GM21717 (cell line): ENCODE measurements at regions not wholly inside any gene's neighbourhood (a gene's known extent, or its start where the extent isn't known, plus 50 kb on each side); places are given as distances from the start of the nearest gene placed in this dataset.
"Not testable (repeated sequence)": the region's sequence is repeated elsewhere in the genome, so short reads cannot be mapped to it uniquely, and the experiment has no call there.

Experiments
- ATAC-seq: cut with Tn5 transposase; IDR thresholded peaks from one replicate; pipeline ENCODE4 v1.9.1; 2021; ENCODE audit warnings: mild to moderate bottlenecking, moderate library complexity; ENCODE audit not compliant: unreplicated experiment

DNA sequence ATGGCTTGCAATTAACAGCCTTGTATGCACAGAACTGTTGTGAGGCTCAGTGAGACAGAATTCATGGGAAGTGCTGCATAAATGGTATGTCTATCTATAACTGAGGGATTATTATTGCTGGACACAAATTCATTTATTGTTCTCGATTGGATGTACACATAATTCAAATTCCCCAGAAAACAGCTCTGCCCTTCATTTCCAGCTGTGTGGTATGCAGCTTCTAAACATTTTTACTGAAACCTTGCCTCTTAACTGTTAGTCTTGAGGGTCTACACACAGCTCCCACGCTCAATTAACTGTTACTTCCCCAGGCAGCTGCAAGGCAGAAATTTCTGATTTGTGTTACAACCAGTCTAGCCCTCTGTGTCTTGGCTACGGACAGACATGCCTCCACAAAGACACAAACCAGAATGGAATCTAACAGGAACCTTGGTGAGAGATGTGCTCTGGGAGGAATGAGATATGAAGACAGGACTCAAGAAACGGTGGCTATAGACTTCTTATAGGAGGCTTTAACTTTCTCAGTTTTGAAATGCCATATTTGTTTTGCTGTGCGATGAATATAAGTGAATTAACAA lies 139.7 kb upstream of the TBL1XR1 start:
- no peak for ATAC-seq

DNA sequence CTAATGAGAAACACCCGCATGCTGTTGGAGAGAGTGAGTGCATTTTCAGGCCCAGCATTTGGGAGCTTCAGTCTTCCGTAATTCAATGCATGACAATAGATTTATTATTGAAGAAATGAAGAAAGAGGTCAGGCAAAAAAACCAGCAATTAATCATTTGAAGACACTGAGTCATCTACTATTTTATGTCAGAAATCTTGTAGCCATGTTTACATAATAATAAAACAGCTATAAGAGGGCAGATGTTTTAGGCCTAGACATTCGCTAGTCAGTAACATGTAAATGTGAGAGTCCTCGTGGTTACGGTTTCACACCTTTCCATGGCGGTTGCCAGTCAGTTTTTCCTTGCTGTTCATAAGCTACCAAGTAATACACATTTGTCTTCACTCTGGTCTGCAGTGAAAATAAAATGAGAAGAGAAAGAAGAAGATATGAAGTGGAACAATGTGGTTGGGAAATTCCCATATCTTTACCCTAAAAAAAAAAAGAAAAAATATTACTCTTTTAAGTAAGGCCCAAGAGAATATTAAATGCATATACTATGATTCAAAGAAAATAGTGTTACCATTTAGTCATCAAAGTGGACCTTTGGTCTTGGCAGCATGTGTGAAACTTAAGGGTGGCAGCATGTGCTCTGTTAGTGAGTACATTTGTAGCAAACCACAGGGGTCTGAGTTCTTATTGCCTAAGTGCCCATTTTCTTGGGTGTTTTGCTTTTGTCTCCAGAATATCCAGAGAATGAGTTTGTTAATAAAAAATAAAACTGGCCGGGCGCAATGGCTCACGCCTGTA lies 140.5 kb upstream of the TBL1XR1 start:
- ATAC-seq: peak; percentile 95

GRCh38 chr3:177338697-177339219 lies 141.5 kb upstream of the TBL1XR1 start:
- ATAC-seq: no peak

GRCh38 chr3:177339220-177339703 lies 142.0 kb upstream of the TBL1XR1 start:
- not testable (repeated sequence) for ATAC-seq

DNA sequence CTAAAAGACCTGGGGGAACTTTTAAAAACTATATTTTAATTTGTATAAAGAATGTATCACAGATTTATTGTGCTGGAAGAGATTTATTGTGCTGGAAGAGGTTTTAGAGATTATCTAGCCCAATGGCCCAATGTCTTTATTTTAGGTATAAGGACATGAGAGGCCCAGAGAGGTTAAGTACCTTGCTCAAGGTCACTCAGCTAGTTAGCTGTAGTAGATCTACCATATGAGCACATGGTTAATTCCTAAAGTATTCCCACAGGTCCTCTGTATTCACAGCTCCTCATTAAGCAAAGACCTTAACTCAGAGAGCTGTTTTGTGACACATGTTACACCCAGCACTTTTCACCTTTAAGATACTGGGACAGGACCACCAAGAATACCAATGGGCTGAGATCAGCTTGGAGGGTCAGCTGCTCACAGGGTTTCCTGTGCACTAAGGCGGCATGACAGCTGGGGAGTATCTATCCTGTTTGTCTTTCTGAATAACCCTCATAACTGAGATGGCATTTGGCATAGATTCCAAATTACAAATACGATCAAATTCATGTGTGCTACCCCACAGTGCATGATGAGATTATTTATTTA lies 143.1 kb upstream of the TBL1XR1 start:
- no peak for ATAC-seq

- no peak for ATAC-seq
Observed at GRCh38 chr3:177341736-177342419, 144.6 kb upstream of the TBL1XR1 start.

DNA sequence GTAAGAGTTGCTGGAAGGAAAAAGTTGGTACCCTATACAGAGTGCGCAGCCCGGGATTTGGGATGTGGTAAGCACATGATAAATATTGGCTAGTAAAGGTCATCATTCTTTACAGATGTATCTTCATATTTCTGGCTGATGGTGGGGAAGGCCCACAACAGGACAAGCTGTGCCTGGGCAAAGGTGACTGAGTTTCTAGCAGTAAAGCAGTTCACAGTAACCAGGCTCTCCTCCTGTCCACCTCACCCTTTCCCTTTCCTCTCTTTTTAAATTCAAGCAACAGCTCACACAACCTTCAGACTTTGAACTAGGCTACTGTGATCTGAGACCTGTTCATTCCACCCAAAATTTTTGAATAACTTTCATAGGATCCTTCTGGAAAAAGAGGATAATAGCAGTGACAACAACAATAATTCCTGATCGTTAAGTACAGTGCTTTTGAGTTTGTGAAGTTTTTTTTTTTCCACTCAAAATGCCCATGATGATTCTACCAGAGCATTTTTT lies 145.9 kb upstream of the TBL1XR1 start:
- ATAC-seq: no peak

DNA sequence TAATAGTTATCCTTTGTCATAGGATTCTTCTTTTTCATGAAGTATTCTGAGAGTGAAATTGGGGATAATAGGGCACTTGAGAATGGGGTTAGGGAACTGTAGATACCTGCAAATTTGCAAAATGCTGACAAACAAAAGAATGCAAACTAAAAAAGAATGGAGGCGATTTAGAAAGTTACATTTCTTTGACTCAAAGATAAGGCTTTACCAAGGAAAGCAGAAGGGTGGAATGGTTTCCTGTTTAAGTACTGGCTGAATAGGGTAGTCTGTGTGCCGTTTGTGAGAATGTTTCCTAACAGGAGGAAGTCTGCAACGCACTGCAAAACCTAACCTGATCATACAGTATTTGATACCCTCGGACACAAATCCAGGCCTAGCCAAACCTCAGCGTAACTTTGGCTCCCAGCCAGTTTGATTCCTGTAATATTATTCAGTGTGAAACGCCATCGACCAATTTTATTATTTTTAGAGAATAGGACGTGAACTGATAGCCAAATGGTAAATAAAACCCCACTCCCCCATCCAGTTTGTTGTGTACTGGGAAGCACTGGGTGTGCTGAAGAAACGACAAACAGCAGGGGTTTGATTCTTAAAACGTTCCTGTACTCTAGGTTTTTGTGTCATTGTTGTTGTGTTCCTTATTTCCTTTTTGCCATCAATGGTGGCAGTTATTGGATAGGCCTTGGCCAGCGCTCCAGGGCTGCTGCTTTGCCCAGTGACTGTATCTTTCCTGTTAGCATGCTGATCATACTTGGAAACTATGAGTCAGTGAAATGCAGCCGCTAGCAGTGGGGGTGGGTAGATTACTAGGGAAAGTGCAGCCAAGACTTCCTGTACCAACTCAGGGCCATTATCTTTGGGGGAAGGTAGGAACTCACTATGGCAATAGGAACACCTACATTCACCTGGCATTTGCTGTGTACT lies 148.0 kb upstream of the TBL1XR1 start:
- ATAC-seq: peak; percentile 89

GRCh38 chr3:177345973-177346503 lies 148.8 kb upstream of the TBL1XR1 start:
- ATAC-seq: no peak

GRCh38 chr3:177346878-177347277 lies 149.6 kb upstream of the TBL1XR1 start:
- no peak for ATAC-seq

- ATAC-seq: no peak
Observed at GRCh38 chr3:177347611-177348010, 150.3 kb upstream of the TBL1XR1 start.

DNA sequence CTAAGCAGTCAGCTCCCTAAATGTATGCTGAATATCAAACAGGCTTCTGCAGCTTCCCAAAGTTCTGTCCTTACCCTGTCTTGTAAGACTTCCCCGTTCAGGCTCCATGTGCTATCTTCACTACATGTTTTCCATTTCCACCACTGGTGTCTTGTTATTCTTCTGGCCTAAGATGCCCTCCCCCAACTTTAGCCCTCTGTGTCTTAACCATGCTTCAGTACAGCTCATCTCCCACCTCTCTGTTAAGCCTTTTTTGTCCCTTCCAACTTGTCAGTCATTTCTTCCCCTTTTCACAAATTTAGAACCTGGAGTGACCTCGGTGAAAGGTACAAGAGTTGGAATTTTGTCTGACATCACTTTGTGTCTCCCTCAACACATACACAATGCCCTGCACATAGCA lies 151.7 kb upstream of the TBL1XR1 start:
- no peak for ATAC-seq

DNA sequence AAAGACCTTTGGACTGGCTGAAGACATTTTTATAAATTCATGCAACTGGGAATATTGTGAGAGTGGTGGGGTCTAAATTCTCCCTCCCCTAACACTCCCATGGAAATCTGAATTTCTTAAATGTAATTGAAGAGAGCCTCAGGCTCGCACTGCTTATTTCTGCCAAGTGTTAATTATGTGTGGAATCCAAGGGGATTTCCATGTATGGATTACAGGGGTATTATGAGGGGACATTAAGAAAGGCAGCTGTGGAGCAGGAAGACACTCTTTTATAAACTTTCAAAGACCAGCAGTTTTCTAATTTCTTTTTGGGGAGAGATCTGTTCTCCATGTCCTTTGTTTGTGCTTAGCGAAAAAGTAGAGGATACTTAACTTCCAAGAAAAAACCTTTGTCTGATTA lies 152.1 kb upstream of the TBL1XR1 start:
- ATAC-seq: no peak

GRCh38 chr3:177350121-177350520 lies 152.8 kb upstream of the TBL1XR1 start:
- no peak for ATAC-seq

DNA sequence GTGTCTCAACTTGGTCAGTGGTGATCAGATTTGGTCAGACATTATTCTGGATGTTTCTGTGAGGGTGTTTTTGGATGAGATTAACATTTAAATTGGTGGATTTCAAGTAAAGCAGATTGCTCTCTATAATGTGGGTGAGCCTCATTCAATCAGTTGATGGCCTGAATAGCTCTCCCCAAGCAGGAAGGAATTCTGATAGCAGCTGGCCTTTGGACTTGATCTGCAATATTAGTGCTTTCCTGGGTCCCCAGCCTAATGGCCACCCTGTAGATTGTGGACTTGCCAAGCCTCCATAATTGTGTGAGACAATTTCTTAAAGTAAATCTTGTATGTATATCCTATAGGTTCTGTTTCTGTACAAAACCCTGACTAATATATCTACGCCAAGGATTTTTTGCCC lies 153.9 kb upstream of the TBL1XR1 start:
- ATAC-seq: no peak

DNA sequence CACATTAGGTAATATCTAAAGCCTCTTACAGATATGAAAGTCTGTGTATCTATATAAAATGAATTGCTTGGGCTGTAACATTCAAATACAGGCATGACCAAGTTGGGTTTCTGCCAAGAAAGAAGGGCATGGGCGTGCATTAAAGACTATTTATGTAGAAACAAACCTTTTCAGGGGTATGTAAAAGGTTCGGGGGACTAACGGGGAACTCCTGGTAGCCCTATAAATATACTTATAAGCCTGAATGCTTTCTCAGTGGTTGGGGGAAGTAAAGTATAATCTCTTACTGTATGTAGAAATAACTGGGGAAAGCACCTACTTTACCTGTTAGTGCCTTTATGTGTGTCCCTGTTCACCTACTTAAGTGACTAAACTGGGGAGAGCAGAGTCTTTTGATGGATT lies 154.5 kb upstream of the TBL1XR1 start:
- ATAC-seq: peak; percentile 98

GRCh38 chr3:177352424-177352823 lies 155.1 kb upstream of the TBL1XR1 start:
- no peak for ATAC-seq

GRCh38 chr3:177353140-177353539 lies 155.9 kb upstream of the TBL1XR1 start:
- no peak for ATAC-seq

DNA sequence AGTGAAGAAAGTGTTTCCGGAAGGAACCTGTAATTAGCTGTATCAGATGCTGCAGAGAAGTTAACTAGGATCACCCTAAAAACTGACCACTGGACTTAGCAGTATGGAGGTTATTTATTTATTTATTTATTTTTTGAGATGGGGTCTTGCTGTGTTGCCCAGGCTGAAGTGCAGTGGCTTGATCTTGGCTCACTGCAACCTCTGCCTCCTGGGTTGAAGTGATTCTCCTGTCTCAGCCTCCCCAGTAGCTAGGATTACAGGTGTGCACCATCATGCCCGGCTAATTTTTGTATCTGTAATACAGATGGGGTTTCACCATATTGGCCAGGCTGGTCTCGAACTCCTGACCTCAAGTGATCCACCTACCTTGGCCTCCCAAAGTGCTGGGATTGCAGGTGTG lies 156.6 kb upstream of the TBL1XR1 start:
- ATAC-seq: not testable (repeated sequence)

- ATAC-seq: no peak
Observed at GRCh38 chr3:177354466-177354865, 157.2 kb upstream of the TBL1XR1 start.
